ENCODE measurements at regions not wholly inside any gene's neighbourhood (a gene's known extent, or its start where the extent isn't known, plus 50 kb on each side); places are given as distances from the start of the nearest gene placed in this dataset.

DNA sequence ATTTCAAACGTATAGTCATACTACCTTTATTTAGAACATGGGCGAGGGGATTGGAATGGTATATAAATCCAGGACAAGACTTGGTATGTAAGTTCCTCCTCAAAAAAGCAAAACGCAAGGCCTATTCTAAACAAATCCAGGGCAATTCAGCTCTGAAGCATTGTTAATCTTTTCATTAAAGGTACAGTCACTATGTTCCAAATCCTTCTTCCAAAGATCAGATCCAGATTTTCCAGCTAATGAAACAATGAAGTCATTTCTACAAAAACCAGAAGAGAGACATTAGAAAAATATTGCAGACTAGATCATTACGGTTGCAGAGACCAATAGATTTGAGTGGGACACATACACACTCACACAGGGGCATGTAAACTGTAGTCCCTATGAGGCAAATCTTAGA lies 116.1 kb upstream of the BNC2 start:
- DNase-seq = no peak
- Mint-ChIP-seq H3K9me3 (ENCODE audit: unreplicated experiment) (no peaks in the 10 kb centered on the region), H3K4me1 (ENCODE audit: low read depth, unreplicated experiment) (no peaks in the 10 kb centered on the region), H3K4me3 (ENCODE audit: unreplicated experiment) (no peak overlapping the region), H3K27me3 (ENCODE audit: unreplicated experiment) (peaks cover 3% of the 10 kb centered on the region), H3K36me3 (ENCODE audit: unreplicated experiment) (peaks cover 8% of the 10 kb centered on the region), H3K27ac (ENCODE audit: unreplicated experiment) (no peak overlapping the region)
- TF ChIP-seq, protein P1, sequence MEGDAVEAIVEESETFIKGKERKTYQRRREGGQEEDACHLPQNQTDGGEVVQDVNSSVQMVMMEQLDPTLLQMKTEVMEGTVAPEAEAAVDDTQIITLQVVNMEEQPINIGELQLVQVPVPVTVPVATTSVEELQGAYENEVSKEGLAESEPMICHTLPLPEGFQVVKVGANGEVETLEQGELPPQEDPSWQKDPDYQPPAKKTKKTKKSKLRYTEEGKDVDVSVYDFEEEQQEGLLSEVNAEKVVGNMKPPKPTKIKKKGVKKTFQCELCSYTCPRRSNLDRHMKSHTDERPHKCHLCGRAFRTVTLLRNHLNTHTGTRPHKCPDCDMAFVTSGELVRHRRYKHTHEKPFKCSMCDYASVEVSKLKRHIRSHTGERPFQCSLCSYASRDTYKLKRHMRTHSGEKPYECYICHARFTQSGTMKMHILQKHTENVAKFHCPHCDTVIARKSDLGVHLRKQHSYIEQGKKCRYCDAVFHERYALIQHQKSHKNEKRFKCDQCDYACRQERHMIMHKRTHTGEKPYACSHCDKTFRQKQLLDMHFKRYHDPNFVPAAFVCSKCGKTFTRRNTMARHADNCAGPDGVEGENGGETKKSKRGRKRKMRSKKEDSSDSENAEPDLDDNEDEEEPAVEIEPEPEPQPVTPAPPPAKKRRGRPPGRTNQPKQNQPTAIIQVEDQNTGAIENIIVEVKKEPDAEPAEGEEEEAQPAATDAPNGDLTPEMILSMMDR (IDR thresholded peaks at IDR 0.05; ENCODE audit: partially characterized antibody, unreplicated experiment) = no peak

DNA sequence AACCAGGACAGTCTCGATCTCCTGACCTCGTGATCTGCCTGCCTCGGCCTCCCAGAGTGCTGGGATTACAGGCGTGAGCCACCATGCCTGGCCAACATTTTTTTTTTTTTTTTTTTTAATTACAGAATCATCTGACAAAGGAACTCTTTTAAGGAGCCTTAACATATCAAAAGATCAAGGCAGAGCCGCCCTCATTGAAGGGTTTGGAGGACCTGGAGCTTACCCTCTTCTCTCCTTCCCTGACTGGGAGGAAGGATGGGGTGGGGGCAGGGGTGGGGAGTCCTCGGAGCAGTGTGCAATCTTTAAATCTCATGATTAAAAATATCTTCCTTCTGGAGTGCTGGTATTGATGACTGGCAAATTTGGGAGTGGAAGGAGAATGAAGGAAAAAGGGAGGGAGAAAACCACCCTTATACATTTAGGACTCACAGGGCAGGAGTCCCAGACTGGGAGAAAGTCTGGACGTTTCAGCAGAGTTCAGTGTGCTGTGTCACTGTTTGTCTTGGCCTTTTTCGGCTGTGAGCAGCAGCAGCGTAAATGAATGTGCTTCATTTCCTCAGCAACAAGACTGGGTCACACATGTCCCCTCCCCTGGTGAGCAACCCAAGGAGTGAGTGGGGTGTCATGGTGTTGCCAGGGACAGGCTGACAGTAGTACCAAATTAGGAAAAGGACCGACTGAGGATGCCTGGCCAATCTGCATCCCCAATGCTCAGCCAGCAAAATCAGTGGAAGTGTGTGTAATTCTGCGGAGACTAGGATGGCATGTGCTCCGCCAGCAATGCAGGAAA lies 115.3 kb upstream of the BNC2 start:
- Mint-ChIP-seq H3K4me3 (ENCODE audit: unreplicated experiment) (no peak overlapping the region), H3K27ac (ENCODE audit: unreplicated experiment) (no peak overlapping the region), H3K9me3 (ENCODE audit: unreplicated experiment) (no peaks in the 10 kb centered on the region), H3K27me3 (ENCODE audit: unreplicated experiment) (peaks cover 3% of the 10 kb centered on the region), H3K4me1 (ENCODE audit: low read depth, unreplicated experiment) (no peaks in the 10 kb centered on the region), H3K36me3 (ENCODE audit: unreplicated experiment) (peaks cover 8% of the 10 kb centered on the region)
- TF ChIP-seq, protein P1 (IDR thresholded peaks at IDR 0.05; ENCODE audit: partially characterized antibody, unreplicated experiment) = no peak
- no peak for DNase-seq

- Mint-ChIP-seq H3K36me3 (ENCODE audit: unreplicated experiment) (no peaks in the 10 kb centered on the region), H3K4me3 (ENCODE audit: unreplicated experiment) (no peak overlapping the region)
These were observed 112.4 kb upstream of the BNC2 start for GRCh38 chr9:16982780-16983310.

GRCh38 chr9:16976427-16976826 lies 106.0 kb upstream of the BNC2 start:
- no peaks in the 10 kb centered on the region for H3K4me1 Mint-ChIP-seq (ENCODE audit: low read depth, unreplicated experiment)
- TF ChIP-seq, protein P1 (IDR thresholded peaks at IDR 0.05; ENCODE audit: partially characterized antibody, unreplicated experiment) = no peak
- peak overlapping the region; percentile 75 for H3K27ac Mint-ChIP-seq (ENCODE audit: unreplicated experiment)
- no peak overlapping the region for H3K4me3 Mint-ChIP-seq (ENCODE audit: unreplicated experiment)
- peaks cover 4% of the 10 kb centered on the region for H3K36me3 Mint-ChIP-seq (ENCODE audit: unreplicated experiment)
- DNase-seq = no peak
- peaks cover 7% of the 10 kb centered on the region for H3K9me3 Mint-ChIP-seq (ENCODE audit: unreplicated experiment)
- H3K27me3 Mint-ChIP-seq (ENCODE audit: unreplicated experiment) = peaks cover 4% of the 10 kb centered on the region

More at GRCh38 chr9:16982780-16983310, 112.4 kb upstream of the BNC2 start:
- Mint-ChIP-seq H3K27ac (ENCODE audit: unreplicated experiment) (no peak overlapping the region), H3K27me3 (ENCODE audit: unreplicated experiment) (peaks cover 7% of the 10 kb centered on the region), H3K9me3 (ENCODE audit: unreplicated experiment) (peaks cover 5% of the 10 kb centered on the region), H3K4me1 (ENCODE audit: low read depth, unreplicated experiment) (no peaks in the 10 kb centered on the region)
- TF ChIP-seq, protein P1 (IDR thresholded peaks at IDR 0.05; ENCODE audit: partially characterized antibody, unreplicated experiment) = no peak
- DNase-seq = no peak

GRCh38 chr9:16974436-16974835 lies 104.0 kb upstream of the BNC2 start:
- TF ChIP-seq, protein P1 (IDR thresholded peaks at IDR 0.05; ENCODE audit: partially characterized antibody, unreplicated experiment) = no peak
- Mint-ChIP-seq H3K27me3 (ENCODE audit: unreplicated experiment) (peaks cover 4% of the 10 kb centered on the region), H3K4me3 (ENCODE audit: unreplicated experiment) (no peak overlapping the region), H3K36me3 (ENCODE audit: unreplicated experiment) (peaks cover 4% of the 10 kb centered on the region), H3K27ac (ENCODE audit: unreplicated experiment) (no peak overlapping the region), H3K4me1 (ENCODE audit: low read depth, unreplicated experiment) (no peaks in the 10 kb centered on the region), H3K9me3 (ENCODE audit: unreplicated experiment) (peaks cover 7% of the 10 kb centered on the region)
- DNase-seq = no peak

Data from glutamatergic neuron (in vitro differentiated cells).